ENCODE measurements at regions not wholly inside any gene's neighbourhood (a gene's known extent, or its start where the extent isn't known, plus 50 kb on each side); places are given as distances from the start of the nearest gene placed in this dataset.

DNA sequence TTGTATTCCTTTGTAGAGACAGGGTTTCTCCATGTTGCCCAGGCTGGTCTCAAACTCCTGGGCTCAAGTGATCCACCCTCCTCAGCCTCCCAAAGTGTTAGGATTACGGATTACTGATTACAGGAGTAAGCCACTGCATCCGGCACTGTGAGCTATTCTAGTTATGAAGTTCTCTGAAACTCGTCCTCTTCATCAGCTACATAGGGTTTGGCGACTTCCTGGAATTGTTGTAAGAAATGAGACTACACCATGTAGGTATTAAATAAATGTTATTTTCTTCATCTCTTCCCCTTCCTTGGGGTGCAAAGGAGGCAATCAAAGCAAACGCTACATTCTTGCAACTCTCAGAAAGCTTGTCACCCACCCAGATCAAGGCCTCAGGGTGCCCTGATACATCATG lies 131.2 kb upstream of the TIAM1 start:
- TF ChIP-seq, protein P1, sequence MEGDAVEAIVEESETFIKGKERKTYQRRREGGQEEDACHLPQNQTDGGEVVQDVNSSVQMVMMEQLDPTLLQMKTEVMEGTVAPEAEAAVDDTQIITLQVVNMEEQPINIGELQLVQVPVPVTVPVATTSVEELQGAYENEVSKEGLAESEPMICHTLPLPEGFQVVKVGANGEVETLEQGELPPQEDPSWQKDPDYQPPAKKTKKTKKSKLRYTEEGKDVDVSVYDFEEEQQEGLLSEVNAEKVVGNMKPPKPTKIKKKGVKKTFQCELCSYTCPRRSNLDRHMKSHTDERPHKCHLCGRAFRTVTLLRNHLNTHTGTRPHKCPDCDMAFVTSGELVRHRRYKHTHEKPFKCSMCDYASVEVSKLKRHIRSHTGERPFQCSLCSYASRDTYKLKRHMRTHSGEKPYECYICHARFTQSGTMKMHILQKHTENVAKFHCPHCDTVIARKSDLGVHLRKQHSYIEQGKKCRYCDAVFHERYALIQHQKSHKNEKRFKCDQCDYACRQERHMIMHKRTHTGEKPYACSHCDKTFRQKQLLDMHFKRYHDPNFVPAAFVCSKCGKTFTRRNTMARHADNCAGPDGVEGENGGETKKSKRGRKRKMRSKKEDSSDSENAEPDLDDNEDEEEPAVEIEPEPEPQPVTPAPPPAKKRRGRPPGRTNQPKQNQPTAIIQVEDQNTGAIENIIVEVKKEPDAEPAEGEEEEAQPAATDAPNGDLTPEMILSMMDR (IDR thresholded peaks at IDR 0.05; ENCODE audit: control extremely low read depth, extremely low read depth, low read depth, missing control alignments) = no peak
- CTCF ChIA-PET = interaction anchor here (1.4 kb wide), 1 partner anchor 411 kb away, joined by 3 read pairs; no protein-coding TSS in a partner anchor
- DNase-seq (ENCODE audit: extremely low spot score) = no peak

DNA sequence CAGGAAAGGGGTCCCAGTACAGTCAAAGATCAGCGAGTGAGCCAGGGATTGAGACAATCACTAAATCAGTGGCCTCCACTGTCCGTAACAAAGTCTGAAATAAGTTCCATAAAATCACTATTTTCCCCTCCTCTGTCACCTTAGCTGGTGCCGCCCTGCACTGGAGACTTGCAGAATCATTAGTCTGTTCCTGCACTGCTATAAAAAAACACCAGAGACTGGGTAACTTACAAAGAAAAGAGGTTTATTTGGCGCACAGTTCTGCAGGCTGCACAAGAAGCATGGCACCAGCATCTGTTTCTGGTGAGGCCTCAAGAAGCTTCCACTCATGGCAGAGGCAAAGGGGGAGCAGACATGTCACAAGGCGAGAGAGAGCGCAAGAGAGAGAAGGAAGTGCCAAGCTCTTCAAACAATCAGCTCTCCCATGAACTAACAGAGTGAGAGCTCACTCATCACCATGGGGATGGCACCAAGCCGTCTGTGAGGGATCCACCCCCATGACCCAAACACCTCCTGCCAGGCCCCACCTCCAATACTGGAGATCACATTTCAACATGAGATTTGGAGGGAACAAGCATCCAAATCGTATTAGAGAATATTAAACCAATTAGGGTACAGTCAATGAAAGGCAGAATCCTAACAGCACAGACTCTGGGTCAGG lies 129.8 kb upstream of the TIAM1 start:
- ChIA-PET POLR2A (no interaction called here), CTCF (no interaction called here)
- no peak for DNase-seq (ENCODE audit: extremely low spot score)
- TF ChIP-seq, protein P1 (IDR thresholded peaks at IDR 0.05; ENCODE audit: control extremely low read depth, extremely low read depth, low read depth, missing control alignments) = no peak

More for the DNA sequence above, 131.2 kb upstream of the TIAM1 start:
- POLR2A ChIA-PET = no interaction called here

DNA sequence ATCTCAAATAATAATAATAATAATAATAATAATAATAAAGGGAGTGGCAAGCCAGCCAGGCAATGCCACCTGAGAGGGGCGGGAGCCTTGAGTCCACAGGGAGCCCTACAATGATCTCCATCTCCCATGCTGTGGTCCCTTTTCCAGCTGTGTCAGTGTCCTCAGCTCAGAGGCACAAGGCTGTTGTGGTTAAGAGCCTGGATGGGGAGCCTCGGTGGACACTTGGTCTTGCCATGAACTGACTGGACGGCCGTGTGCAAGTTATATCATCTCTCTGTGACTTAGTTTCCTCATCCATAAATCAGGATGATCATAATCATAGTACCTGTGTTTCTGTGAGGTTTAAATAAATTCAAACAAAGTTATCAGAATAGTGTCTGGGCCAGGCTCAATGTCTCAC lies 127.8 kb upstream of the TIAM1 start:
- TF ChIP-seq, protein P1 (IDR thresholded peaks at IDR 0.05; ENCODE audit: control extremely low read depth, extremely low read depth, low read depth, missing control alignments) = no peak
- ChIA-PET CTCF (no interaction called here), POLR2A (no interaction called here)
- no peak for DNase-seq (ENCODE audit: extremely low spot score)

DNA sequence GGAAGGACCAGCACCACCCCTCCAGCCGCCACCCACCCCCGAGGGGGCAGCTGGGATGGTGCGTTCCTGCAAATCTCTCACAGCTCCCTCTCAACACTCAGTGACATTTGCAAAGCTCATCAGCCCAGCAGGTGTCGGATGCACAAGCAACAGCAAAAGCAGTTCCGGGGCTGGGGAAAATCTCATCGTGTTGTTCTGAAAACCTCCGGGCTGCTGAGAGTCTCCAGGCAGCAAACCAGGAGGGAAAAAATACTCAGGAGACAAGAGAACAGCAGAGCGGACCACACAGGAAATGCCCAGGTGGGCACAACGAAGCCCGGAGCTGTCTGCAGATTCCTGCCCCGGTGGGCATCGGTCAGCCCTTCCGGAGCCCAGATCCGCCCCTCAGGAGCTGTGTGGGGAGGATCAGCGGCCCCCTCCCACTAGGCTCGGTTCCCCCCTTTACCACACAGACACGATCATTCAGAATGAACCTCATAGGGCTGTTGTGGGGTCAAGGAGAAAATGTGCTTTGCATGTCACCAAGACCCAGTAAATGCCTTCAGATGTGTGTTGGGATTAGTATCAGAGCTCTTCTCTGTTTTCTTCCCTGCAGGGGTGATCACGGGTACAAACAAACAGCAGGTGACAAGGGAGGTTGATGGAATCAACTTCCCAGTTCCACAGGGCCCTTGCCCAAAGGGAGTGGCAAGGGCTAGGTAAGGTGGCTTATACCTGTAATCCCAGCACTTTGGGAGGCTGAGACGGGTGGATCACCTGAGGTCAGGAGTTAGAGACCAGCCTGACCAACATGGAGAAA lies 127.0 kb upstream of the TIAM1 start:
- POLR2A ChIA-PET = no interaction called here
- CTCF ChIA-PET = no interaction called here
- no peak for DNase-seq (ENCODE audit: extremely low spot score)
- TF ChIP-seq, protein P1 (IDR thresholded peaks at IDR 0.05; ENCODE audit: control extremely low read depth, extremely low read depth, low read depth, missing control alignments) = no peak

DNA sequence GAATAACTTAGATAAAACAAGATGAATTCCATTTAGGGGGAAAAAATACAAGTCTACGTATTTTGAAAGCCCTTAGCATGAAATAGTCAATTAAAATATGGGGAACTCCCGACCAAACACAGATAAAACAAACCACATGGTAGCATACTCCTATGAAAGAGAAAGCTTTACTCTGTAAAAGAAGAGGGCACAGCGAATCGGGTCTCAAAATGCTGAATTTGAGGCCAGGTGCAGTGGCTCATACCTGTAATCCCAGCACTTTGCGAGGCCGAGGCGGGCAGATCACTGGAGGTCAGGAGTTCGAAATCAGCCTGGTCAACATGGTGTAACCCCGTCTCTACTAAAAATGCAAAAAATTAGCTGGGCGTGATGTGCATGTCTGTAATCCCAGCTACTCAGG lies 116.9 kb upstream of the TIAM1 start:
- ChIA-PET CTCF (no interaction called here), POLR2A (no interaction called here)
- no peak for DNase-seq (ENCODE audit: extremely low spot score)
- TF ChIP-seq, protein P1 (IDR thresholded peaks at IDR 0.05; ENCODE audit: control extremely low read depth, extremely low read depth, low read depth, missing control alignments) = no peak

DNA sequence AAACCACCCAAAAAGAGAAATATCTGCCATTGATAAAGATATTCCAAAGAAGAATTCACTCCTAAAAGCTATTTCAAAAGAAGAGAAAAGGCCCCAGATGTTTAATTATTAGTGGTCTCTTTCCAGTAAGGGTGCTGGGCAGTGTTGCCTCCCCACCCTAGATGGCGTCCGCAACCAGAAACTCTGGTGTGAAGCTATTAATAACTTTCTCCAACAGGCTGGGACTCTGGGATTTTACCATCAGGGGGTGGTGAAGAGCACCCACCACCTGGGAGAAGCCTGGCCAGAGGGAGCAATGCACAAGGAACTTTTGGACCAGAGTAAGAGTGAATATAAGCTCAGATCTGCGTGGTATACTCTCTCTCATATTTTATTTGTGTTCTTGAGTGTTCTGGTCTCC lies 115.4 kb upstream of the TIAM1 start:
- CTCF ChIA-PET = no interaction called here
- no peak for DNase-seq (ENCODE audit: extremely low spot score)
- TF ChIP-seq, protein P1 (IDR thresholded peaks at IDR 0.05; ENCODE audit: control extremely low read depth, extremely low read depth, low read depth, missing control alignments) = no peak
- POLR2A ChIA-PET = no interaction called here

Measured in GM10248 (cell line).